ENCODE measurements at regions not wholly inside any gene's neighbourhood (a gene's known extent, or its start where the extent isn't known, plus 50 kb on each side); places are given as distances from the start of the nearest gene placed in this dataset.

DNA sequence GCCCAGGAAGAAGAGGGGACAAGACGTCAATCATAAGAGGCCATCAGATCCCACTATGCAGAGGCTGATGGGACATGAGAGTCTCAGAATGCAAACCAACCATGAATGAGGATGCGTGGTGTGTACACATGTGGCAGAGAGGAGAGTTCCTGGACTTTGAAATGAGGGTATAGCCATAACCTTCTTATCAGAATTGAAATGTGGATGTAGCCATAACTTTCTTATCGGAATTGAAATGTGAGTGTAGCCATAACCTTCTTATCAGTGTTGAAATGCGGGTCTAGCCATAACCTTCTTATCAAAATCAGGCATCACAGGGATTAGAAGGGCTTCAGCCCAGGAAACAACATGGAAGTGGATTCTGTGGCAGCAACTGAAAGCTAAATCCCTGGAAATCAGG is 415.5 kb upstream of the FAT1 start:
- TF ChIP-seq SP1 (IDR thresholded peaks at IDR 0.05) (no peak), HDGF (IDR thresholded peaks at IDR 0.05; ENCODE audit: borderline replicate concordance) (no peak), BHLHE40 (IDR thresholded peaks at IDR 0.05; ENCODE audit: borderline replicate concordance) (no peak), FOXK2 (IDR thresholded peaks at IDR 0.05) (no peak), TARDBP (IDR thresholded peaks at IDR 0.05) (no peak), ARNT (IDR thresholded peaks at IDR 0.05) (no peak)
- TF ChIP-seq, protein P1, sequence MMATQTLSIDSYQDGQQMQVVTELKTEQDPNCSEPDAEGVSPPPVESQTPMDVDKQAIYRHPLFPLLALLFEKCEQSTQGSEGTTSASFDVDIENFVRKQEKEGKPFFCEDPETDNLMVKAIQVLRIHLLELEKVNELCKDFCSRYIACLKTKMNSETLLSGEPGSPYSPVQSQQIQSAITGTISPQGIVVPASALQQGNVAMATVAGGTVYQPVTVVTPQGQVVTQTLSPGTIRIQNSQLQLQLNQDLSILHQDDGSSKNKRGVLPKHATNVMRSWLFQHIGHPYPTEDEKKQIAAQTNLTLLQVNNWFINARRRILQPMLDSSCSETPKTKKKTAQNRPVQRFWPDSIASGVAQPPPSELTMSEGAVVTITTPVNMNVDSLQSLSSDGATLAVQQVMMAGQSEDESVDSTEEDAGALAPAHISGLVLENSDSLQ (IDR thresholded peaks at IDR 0.05) = no peak
